Right atrium auricular region (tissue), 2 donors: ENCODE measurements at regions not wholly inside any gene's neighbourhood (a gene's known extent, or its start where the extent isn't known, plus 50 kb on each side); places are given as distances from the start of the nearest gene placed in this dataset.

Source experiments
- DNase-seq: peaks from one replicate; pipeline ENCODE4 v3.0.0-alpha.2; 2019; ENCODE audit warnings: low spot score
- H3K27ac ChIP-seq, 2 donors: fragments of 200-600 bp; sonication (generic); 1 replicate in 1 of 2; 2 replicates in 1 of 2; pipeline ENCODE4 v1.5.1; 2016 to 2019
- H3K27me3 ChIP-seq, 2 donors: fragments of 200-600 bp; sonication (generic); one replicate each; pipeline versions ENCODE4 v1.5.1 to v1.6.0; 2017 to 2019
- H3K36me3 ChIP-seq: fragments of 200-600 bp; sonication (generic); one replicate; pipeline ENCODE4 v1.5.1; 2016
- H3K4me1 ChIP-seq, 2 donors: fragments of 200-600 bp; sonication (generic); one replicate each; pipeline versions ENCODE4 v1.5.1 to v1.6.0; 2017 to 2019
- H3K4me3 ChIP-seq, 2 donors: fragments of 200-600 bp; sonication (generic); 1 replicate in 1 of 2; 2 replicates in 1 of 2; pipeline ENCODE4 v1.5.1; 2017 to 2019; ENCODE audit warnings: mild to moderate bottlenecking in 1 of 2, moderate library complexity in 1 of 2
- H3K9me3 ChIP-seq, 2 donors: fragments of 200-600 bp; sonication (generic); one replicate each; pipeline ENCODE4 v1.5.1; 2019
- TF ChIP-seq, protein P1 (sequence below), 2 donors: fragments of 200-600 bp; sonication (generic); IDR thresholded peaks; one replicate each; pipeline ENCODE4 v1.5.1; 2019; ENCODE audit warnings: antibody characterized with exemption in 2 of 2

GRCh38 chr14:61643555-61643954 is 51.8 kb upstream of the HIF1A start:
- DNase-seq = no peak
- Histone ChIP-seq H3K4me3 (no peak overlapping the region), H3K27me3 (no peaks in the 10 kb centered on the region), H3K27ac (no peak overlapping the region), H3K9me3 (no peaks in the 10 kb centered on the region), H3K36me3 (no peaks in the 10 kb centered on the region), H3K4me1 (no peaks in the 10 kb centered on the region)
- TF ChIP-seq, protein P1, sequence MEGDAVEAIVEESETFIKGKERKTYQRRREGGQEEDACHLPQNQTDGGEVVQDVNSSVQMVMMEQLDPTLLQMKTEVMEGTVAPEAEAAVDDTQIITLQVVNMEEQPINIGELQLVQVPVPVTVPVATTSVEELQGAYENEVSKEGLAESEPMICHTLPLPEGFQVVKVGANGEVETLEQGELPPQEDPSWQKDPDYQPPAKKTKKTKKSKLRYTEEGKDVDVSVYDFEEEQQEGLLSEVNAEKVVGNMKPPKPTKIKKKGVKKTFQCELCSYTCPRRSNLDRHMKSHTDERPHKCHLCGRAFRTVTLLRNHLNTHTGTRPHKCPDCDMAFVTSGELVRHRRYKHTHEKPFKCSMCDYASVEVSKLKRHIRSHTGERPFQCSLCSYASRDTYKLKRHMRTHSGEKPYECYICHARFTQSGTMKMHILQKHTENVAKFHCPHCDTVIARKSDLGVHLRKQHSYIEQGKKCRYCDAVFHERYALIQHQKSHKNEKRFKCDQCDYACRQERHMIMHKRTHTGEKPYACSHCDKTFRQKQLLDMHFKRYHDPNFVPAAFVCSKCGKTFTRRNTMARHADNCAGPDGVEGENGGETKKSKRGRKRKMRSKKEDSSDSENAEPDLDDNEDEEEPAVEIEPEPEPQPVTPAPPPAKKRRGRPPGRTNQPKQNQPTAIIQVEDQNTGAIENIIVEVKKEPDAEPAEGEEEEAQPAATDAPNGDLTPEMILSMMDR (IDR thresholded peaks at IDR 0.05) = no peak

- Histone ChIP-seq H3K27ac (no peak overlapping the region), H3K27me3 (no peaks in the 10 kb centered on the region), H3K4me1 (no peaks in the 10 kb centered on the region), H3K4me3 (no peak overlapping the region), H3K9me3 (no peaks in the 10 kb centered on the region), H3K36me3 (no peaks in the 10 kb centered on the region)
- no peak for DNase-seq
- TF ChIP-seq, protein P1 (IDR thresholded peaks at IDR 0.05) = no peak
These were observed 51.1 kb upstream of the HIF1A start for GRCh38 chr14:61644175-61644574.

- no peaks in the 10 kb centered on the region for H3K4me1 ChIP-seq
- no peaks in the 10 kb centered on the region for H3K9me3 ChIP-seq
- H3K27ac ChIP-seq = no peak overlapping the region
- no peak for DNase-seq
- TF ChIP-seq, protein P1 (IDR thresholded peaks at IDR 0.05) = no peak
- H3K36me3 ChIP-seq = no peaks in the 10 kb centered on the region
- H3K4me3 ChIP-seq = no peak overlapping the region
- H3K27me3 ChIP-seq = no peaks in the 10 kb centered on the region
These were observed 50.5 kb upstream of the HIF1A start for GRCh38 chr14:61644834-61645233.

DNA sequence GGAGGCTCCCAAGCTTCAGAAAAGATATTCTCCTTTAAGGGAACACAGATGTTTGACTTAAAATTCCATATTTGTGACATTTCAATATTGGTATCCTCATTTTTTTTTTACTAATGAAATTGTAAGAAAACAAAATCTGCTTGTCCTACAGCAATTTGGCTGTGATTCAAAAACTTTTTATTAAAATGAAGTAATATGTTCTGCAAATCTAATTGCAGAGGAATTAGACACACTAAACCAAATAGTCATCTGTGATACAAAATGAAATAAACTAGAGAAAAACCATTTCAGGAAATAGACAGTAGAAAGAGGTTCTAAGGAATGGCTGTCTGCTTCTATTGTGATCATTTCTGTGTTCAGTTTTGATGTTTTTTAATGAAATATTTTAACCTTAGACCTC is 50.1 kb upstream of the HIF1A start:
- Histone ChIP-seq H3K9me3 (no peaks in the 10 kb centered on the region), H3K36me3 (no peaks in the 10 kb centered on the region), H3K27me3 (no peaks in the 10 kb centered on the region), H3K4me1 (no peaks in the 10 kb centered on the region), H3K27ac (no peak overlapping the region), H3K4me3 (no peak overlapping the region)
- TF ChIP-seq, protein P1 (IDR thresholded peaks at IDR 0.05) = no peak
- no peak for DNase-seq
